CD4-positive, alpha-beta T cell (primary cell): ENCODE measurements at regions not wholly inside any gene's neighbourhood (a gene's known extent, or its start where the extent isn't known, plus 50 kb on each side); places are given as distances from the start of the nearest gene placed in this dataset.

Experiments used
- ATAC-seq: fragments of 200-7000 bp; cut with Tn5 transposase; one replicate; pipeline ENCODE4 v1.10.0; 2022; ENCODE audit warnings: mild to moderate bottlenecking; ENCODE audit not compliant: poor library complexity
- CTCF ChIA-PET: fragments of 350-600 bp; sonication (Branson Sonifier 250); formaldehyde crosslinking; loops from one replicate; lab custom pipeline; 2021; ENCODE audit warnings: antibody characterized with exemption, inconsistent platforms; lab: Charles Lee
- POLR2A ChIA-PET: fragments of 350-600 bp; sonication (Branson Sonifier 250); formaldehyde crosslinking; loops from one replicate; lab custom pipeline; 2021; ENCODE audit warnings: antibody characterized with exemption, inconsistent platforms; lab: Charles Lee
- DNase-seq, 14 experiments: peaks; one replicate each; pipeline ENCODE4 v3.0.0-alpha.2; 2013 to 2020; ENCODE audit warnings: mixed read lengths in 2 of 14
- H3K27ac ChIP-seq, 2 donors: one replicate each; pipeline versions ENCODE4 v1.5.1 to v1.7.0; 2013; ENCODE audit warnings: low read length in 2 of 2, low read depth in 1 of 2, mild to moderate bottlenecking in 1 of 2
- H3K27me3 ChIP-seq, 2 experiments: 1 replicate in 1 of 2; 2 replicates in 1 of 2; pipeline versions ENCODE4 v1.6.1 to v1.7.0; 2013; ENCODE audit warnings: low read length in 2 of 2, control low read depth in 1 of 2, mild to moderate bottlenecking in 1 of 2, moderate library complexity in 1 of 2; ENCODE audit not compliant: insufficient read depth in 2 of 2, control insufficient read depth in 1 of 2
- H3K36me3 ChIP-seq: one replicate; pipeline ENCODE4 v1.6.1; 2013; ENCODE audit warnings: low read length, control low read depth; ENCODE audit not compliant: insufficient read depth
- H3K4me1 ChIP-seq: one replicate; pipeline ENCODE4 v1.6.1; 2013; ENCODE audit warnings: low read length, control low read depth; ENCODE audit not compliant: insufficient read depth
- H3K4me3 ChIP-seq: one replicate; pipeline ENCODE4 v1.5.1; 2013; ENCODE audit warnings: mild to moderate bottlenecking, low read length, moderate library complexity
- H3K9me3 ChIP-seq, 2 experiments: 1 replicate in 1 of 2; 2 replicates in 1 of 2; pipeline versions ENCODE4 v1.6.1 to v1.7.0; 2013; ENCODE audit warnings: low read length in 2 of 2, mild to moderate bottlenecking in 2 of 2, control low read depth in 1 of 2, moderate library complexity in 1 of 2; ENCODE audit not compliant: control insufficient read depth in 1 of 2, insufficient read depth in 1 of 2
- H3K27ac Mint-ChIP-seq: one replicate; pipeline ENCODE4 v1.8.0; 2020; ENCODE audit warnings: mixed read lengths
- H3K27me3 Mint-ChIP-seq: one replicate; pipeline ENCODE4 v1.8.0; 2021; ENCODE audit warnings: mixed read lengths
- H3K36me3 Mint-ChIP-seq: one replicate; pipeline ENCODE4 v1.8.0; 2021; ENCODE audit warnings: low read depth, mixed read lengths
- H3K4me1 Mint-ChIP-seq: one replicate; pipeline ENCODE4 v1.8.0; 2021; ENCODE audit warnings: low read depth, mixed read lengths
- H3K4me3 Mint-ChIP-seq: one replicate; pipeline ENCODE4 v1.8.0; 2020; ENCODE audit warnings: mild to moderate bottlenecking, mixed read lengths
- H3K9me3 Mint-ChIP-seq: one replicate; pipeline ENCODE4 v1.8.0; 2020; ENCODE audit warnings: mixed read lengths
- intact Hi-C, 2 experiments: fragments of 100-400 bp; cut with DNase I in 1 of 2; cut with micrococcal nuclease in 1 of 2; formaldehyde crosslinking; loops; one replicate each; pipeline versions ENCODE4 v1.15.1 to v1.9.0; 2023 to 2025; cut with DNase I, micrococcal nuclease
- TF ChIP-seq, protein P1 (sequence below): fragments of 200-600 bp; IDR thresholded peaks from one replicate; pipeline ENCODE4 v1.8.0; 2022; ENCODE audit warnings: antibody characterized with exemption, mild to moderate bottlenecking

- ATAC-seq (no peak), DNase-seq (no peak)
- no peaks in the 10 kb centered on the region for H3K9me3 Mint-ChIP-seq
- Histone ChIP-seq H3K27me3 (no peaks in the 10 kb centered on the region), H3K4me3 (no peak overlapping the region), H3K9me3 (no peaks in the 10 kb centered on the region), H3K27ac (no peak overlapping the region), H3K4me1 (no peaks in the 10 kb centered on the region), H3K36me3 (no peaks in the 10 kb centered on the region)
- H3K27me3 Mint-ChIP-seq: peaks cover 4% of the 10 kb centered on the region
- no peak overlapping the region for H3K4me3 Mint-ChIP-seq
- H3K36me3 Mint-ChIP-seq: no peaks in the 10 kb centered on the region
- ChIA-PET CTCF (no interaction called here), POLR2A (no interaction called here)
- no peaks in the 10 kb centered on the region for H3K4me1 Mint-ChIP-seq
- intact Hi-C loops: no loop called here
- H3K27ac Mint-ChIP-seq: no peak overlapping the region
- TF ChIP-seq, protein P1, sequence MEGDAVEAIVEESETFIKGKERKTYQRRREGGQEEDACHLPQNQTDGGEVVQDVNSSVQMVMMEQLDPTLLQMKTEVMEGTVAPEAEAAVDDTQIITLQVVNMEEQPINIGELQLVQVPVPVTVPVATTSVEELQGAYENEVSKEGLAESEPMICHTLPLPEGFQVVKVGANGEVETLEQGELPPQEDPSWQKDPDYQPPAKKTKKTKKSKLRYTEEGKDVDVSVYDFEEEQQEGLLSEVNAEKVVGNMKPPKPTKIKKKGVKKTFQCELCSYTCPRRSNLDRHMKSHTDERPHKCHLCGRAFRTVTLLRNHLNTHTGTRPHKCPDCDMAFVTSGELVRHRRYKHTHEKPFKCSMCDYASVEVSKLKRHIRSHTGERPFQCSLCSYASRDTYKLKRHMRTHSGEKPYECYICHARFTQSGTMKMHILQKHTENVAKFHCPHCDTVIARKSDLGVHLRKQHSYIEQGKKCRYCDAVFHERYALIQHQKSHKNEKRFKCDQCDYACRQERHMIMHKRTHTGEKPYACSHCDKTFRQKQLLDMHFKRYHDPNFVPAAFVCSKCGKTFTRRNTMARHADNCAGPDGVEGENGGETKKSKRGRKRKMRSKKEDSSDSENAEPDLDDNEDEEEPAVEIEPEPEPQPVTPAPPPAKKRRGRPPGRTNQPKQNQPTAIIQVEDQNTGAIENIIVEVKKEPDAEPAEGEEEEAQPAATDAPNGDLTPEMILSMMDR: no peak
Measured at GRCh38 chr1:39150779-39151178, 53.7 kb upstream of the MACF1 start.

- ChIA-PET CTCF (interaction anchor here (0.7 kb wide), 1 partner anchor 12 kb away, joined by 3 read pairs; no protein-coding TSS in a partner anchor), POLR2A (no interaction called here)
- TF ChIP-seq, protein P1: no peak
- DNase-seq (no peak), ATAC-seq (no peak)
- Histone ChIP-seq H3K4me3 (no peak overlapping the region), H3K36me3 (no peaks in the 10 kb centered on the region), H3K27me3 (no peaks in the 10 kb centered on the region), H3K9me3 (no peaks in the 10 kb centered on the region), H3K27ac (no peak overlapping the region), H3K4me1 (no peaks in the 10 kb centered on the region)
- no peak overlapping the region for H3K27ac Mint-ChIP-seq
- intact Hi-C loops: no loop called here
- H3K4me3 Mint-ChIP-seq: no peak overlapping the region
- H3K9me3 Mint-ChIP-seq: no peaks in the 10 kb centered on the region
- no peaks in the 10 kb centered on the region for H3K4me1 Mint-ChIP-seq
- peaks cover 4% of the 10 kb centered on the region for H3K27me3 Mint-ChIP-seq
- H3K36me3 Mint-ChIP-seq: no peaks in the 10 kb centered on the region
Measured at GRCh38 chr1:39151267-39151666, 53.2 kb upstream of the MACF1 start.

- H3K27ac ChIP-seq: no peak overlapping the region
- ATAC-seq: no peak
- H3K4me3 Mint-ChIP-seq: no peak overlapping the region
- no peak overlapping the region for H3K27ac Mint-ChIP-seq
- H3K36me3 Mint-ChIP-seq: no peaks in the 10 kb centered on the region
- no peaks in the 10 kb centered on the region for H3K9me3 Mint-ChIP-seq
- no peaks in the 10 kb centered on the region for H3K36me3 ChIP-seq
- H3K9me3 ChIP-seq: no peaks in the 10 kb centered on the region
- TF ChIP-seq, protein P1: no peak
- no peaks in the 10 kb centered on the region for H3K4me1 ChIP-seq
- H3K27me3 Mint-ChIP-seq: no peaks in the 10 kb centered on the region
- no peak overlapping the region for H3K4me3 ChIP-seq
- ChIA-PET POLR2A (no interaction called here), CTCF (no interaction called here)
- intact Hi-C loops: no loop called here
- H3K27me3 ChIP-seq: no peaks in the 10 kb centered on the region
- no peak for DNase-seq
- no peaks in the 10 kb centered on the region for H3K4me1 Mint-ChIP-seq
Measured at GRCh38 chr1:39152923-39153322, 51.6 kb upstream of the MACF1 start.
